HL-60 (cell line): ENCODE measurements at regions not wholly inside any gene's neighbourhood (a gene's known extent, or its start where the extent isn't known, plus 50 kb on each side); places are given as distances from the start of the nearest gene placed in this dataset.

Experiments used
- CTCF ChIP-seq: IDR thresholded peaks from one replicate; pipeline ENCODE4 v1.5.1; 2011; ENCODE audit warnings: low read length, control low read depth, inconsistent platforms; ENCODE audit not compliant: insufficient read depth
- TF ChIP-seq, protein P1 (sequence below): IDR thresholded peaks from 2 replicates; pipeline ENCODE4 v1.6.1; 2012; ENCODE audit warnings: low read depth; ENCODE audit not compliant: insufficient replicate concordance

DNA sequence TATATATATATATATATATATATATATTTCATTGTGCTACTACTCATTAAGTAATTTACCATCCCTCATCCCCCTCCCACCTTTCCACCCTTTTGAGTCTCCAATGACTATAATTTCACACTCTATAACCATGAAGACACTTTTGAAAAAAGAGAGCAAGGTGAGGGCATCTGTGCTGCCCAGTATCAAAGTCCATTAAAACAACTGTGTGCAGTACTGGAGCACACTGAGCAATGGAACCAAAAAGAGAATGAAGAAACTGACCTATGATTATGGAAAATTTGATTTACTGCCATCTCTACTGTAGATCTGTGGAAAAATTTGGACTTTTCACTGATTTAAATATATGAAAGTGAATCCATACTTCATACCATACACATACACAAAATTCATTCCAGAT, 217.9 kb downstream of the COL4A1 start:
- no peak for TF ChIP-seq CTCF
- TF ChIP-seq, protein P1, sequence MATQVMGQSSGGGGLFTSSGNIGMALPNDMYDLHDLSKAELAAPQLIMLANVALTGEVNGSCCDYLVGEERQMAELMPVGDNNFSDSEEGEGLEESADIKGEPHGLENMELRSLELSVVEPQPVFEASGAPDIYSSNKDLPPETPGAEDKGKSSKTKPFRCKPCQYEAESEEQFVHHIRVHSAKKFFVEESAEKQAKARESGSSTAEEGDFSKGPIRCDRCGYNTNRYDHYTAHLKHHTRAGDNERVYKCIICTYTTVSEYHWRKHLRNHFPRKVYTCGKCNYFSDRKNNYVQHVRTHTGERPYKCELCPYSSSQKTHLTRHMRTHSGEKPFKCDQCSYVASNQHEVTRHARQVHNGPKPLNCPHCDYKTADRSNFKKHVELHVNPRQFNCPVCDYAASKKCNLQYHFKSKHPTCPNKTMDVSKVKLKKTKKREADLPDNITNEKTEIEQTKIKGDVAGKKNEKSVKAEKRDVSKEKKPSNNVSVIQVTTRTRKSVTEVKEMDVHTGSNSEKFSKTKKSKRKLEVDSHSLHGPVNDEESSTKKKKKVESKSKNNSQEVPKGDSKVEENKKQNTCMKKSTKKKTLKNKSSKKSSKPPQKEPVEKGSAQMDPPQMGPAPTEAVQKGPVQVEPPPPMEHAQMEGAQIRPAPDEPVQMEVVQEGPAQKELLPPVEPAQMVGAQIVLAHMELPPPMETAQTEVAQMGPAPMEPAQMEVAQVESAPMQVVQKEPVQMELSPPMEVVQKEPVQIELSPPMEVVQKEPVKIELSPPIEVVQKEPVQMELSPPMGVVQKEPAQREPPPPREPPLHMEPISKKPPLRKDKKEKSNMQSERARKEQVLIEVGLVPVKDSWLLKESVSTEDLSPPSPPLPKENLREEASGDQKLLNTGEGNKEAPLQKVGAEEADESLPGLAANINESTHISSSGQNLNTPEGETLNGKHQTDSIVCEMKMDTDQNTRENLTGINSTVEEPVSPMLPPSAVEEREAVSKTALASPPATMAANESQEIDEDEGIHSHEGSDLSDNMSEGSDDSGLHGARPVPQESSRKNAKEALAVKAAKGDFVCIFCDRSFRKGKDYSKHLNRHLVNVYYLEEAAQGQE = no peak
